HepG2 (cell line): ENCODE measurements at regions not wholly inside any gene's neighbourhood (a gene's known extent, or its start where the extent isn't known, plus 50 kb on each side); places are given as distances from the start of the nearest gene placed in this dataset.

ENCODE experiments used
- ATF1 ChIP-seq: IDR thresholded peaks from 2 replicates; pipeline ENCODE4 v1.6.1; 2016; ENCODE audit warnings: mild to moderate bottlenecking, control low read depth
- IRF1 ChIP-seq: sonication (generic); formaldehyde crosslinking; IDR thresholded peaks from 2 replicates; pipeline ENCODE4 v1.4.0; 2020; ENCODE audit warnings: low read depth, mild to moderate bottlenecking, missing genetic modification reagents
- KMT2B ChIP-seq: IDR thresholded peaks from 2 replicates; pipeline ENCODE4 v1.6.1; 2016; ENCODE audit warnings: missing genetic modification reagents, missing compliant biosample characterization
- NCOA2 ChIP-seq: sonication (generic); formaldehyde crosslinking; IDR thresholded peaks from 2 replicates; pipeline ENCODE4 v1.8.0; 2022; ENCODE audit warnings: inconsistent platforms
- NFE2 ChIP-seq: sonication (generic); formaldehyde crosslinking; IDR thresholded peaks from 2 replicates; pipeline ENCODE4 v1.4.0; 2020; ENCODE audit warnings: missing genetic modification reagents
- NFYB ChIP-seq: sonication (generic); formaldehyde crosslinking; IDR thresholded peaks from 2 replicates; pipeline ENCODE4 v1.4.0; 2020; ENCODE audit warnings: missing genetic modification reagents
- NRL ChIP-seq: sonication (generic); formaldehyde crosslinking; IDR thresholded peaks from 2 replicates; pipeline ENCODE4 v1.5.0; 2020; ENCODE audit warnings: missing genetic modification reagents, mild to moderate bottlenecking, moderate library complexity, borderline replicate concordance
- TOE1 ChIP-seq: sonication (generic); formaldehyde crosslinking; IDR thresholded peaks from 2 replicates; pipeline ENCODE4 v1.4.0; 2020; ENCODE audit warnings: mild to moderate bottlenecking, missing genetic modification reagents
- ZC3H13 ChIP-seq: sonication (generic); formaldehyde crosslinking; IDR thresholded peaks from 2 replicates; pipeline ENCODE4 v1.8.1; 2023; ENCODE audit warnings: mild to moderate bottlenecking, missing genetic modification reagents, moderate library complexity
- ZFP37 ChIP-seq: sonication (generic); formaldehyde crosslinking; IDR thresholded peaks from 2 replicates; pipeline ENCODE4 v1.4.0; 2020; ENCODE audit warnings: missing genetic modification reagents, borderline replicate concordance
- ZFYVE20 ChIP-seq: sonication (generic); formaldehyde crosslinking; IDR thresholded peaks from 2 replicates; pipeline ENCODE4 v1.8.0; 2023; ENCODE audit warnings: low read depth, mild to moderate bottlenecking, moderate library complexity, missing genetic modification reagents, borderline replicate concordance
- ZMYM2 ChIP-seq: sonication (generic); formaldehyde crosslinking; IDR thresholded peaks from 2 replicates; pipeline ENCODE4 v1.8.0; 2022; ENCODE audit warnings: mild to moderate bottlenecking, missing genetic modification reagents
- ZNF136 ChIP-seq: sonication (generic); formaldehyde crosslinking; IDR thresholded peaks from 2 replicates; pipeline ENCODE4 v1.8.1; 2022; ENCODE audit warnings: low read depth, mild to moderate bottlenecking, moderate library complexity, missing genetic modification reagents
- ZNF253 ChIP-seq: sonication (generic); formaldehyde crosslinking; IDR thresholded peaks from 2 replicates; pipeline ENCODE4 v1.8.0; 2022; ENCODE audit warnings: mild to moderate bottlenecking, missing genetic modification reagents, borderline replicate concordance
- ZNF530 ChIP-seq: sonication (generic); formaldehyde crosslinking; IDR thresholded peaks from 2 replicates; pipeline ENCODE4 v1.5.0; 2020; ENCODE audit warnings: low read depth, mild to moderate bottlenecking, missing genetic modification reagents
- ZNF556 ChIP-seq: sonication (generic); formaldehyde crosslinking; IDR thresholded peaks from 2 replicates; pipeline ENCODE4 v1.4.0; 2020; ENCODE audit warnings: mild to moderate bottlenecking, missing genetic modification reagents, borderline replicate concordance
- ZNF564 ChIP-seq: sonication (generic); formaldehyde crosslinking; IDR thresholded peaks from 2 replicates; pipeline ENCODE4 v1.8.1; 2023; ENCODE audit warnings: mild to moderate bottlenecking, missing genetic modification reagents
- ZNF800 ChIP-seq: sonication (generic); formaldehyde crosslinking; IDR thresholded peaks from 2 replicates; pipeline ENCODE4 v1.4.0; 2020; ENCODE audit warnings: missing genetic modification reagents
- ZNF850 ChIP-seq: sonication (generic); formaldehyde crosslinking; conservative IDR thresholded peaks from 2 replicates; pipeline ENCODE4 v1.9.0; 2021; ENCODE audit warnings: mild to moderate bottlenecking, missing genetic modification reagents
- ZNF878 ChIP-seq: sonication (generic); formaldehyde crosslinking; IDR thresholded peaks from 2 replicates; pipeline ENCODE4 v1.8.1; 2023; ENCODE audit warnings: mild to moderate bottlenecking, missing genetic modification reagents, moderate library complexity
- ZNF879 ChIP-seq: sonication (generic); formaldehyde crosslinking; IDR thresholded peaks from 2 replicates; pipeline ENCODE4 v1.8.1; 2023; ENCODE audit warnings: missing genetic modification reagents
- TF ChIP-seq, protein P1 (sequence below): sonication (generic); formaldehyde crosslinking; conservative IDR thresholded peaks from 2 replicates; pipeline ENCODE4 v1.4.0; 2020; ENCODE audit warnings: missing genetic modification reagents

GRCh38 chr3:187964760-187965159 lies 189.2 kb upstream of the LPP start (continued):
- TF ChIP-seq IRF1 (CRISPR knock-in tag) = no peak
- no peak for TF ChIP-seq NRL (CRISPR knock-in tag)
- TF ChIP-seq ZNF564 (CRISPR knock-in tag) = no peak
- no peak for TF ChIP-seq ZNF556 (CRISPR knock-in tag)
- TF ChIP-seq NCOA2 (CRISPR knock-in tag) = peak; percentile 63
- TF ChIP-seq ZC3H13 (CRISPR knock-in tag) = no peak
- TF ChIP-seq TOE1 = no peak
- TF ChIP-seq NFE2 = no peak
- no peak for TF ChIP-seq ZNF879 (CRISPR knock-in tag)
- no peak for TF ChIP-seq ZFYVE20 (CRISPR knock-in tag)
- no peak for TF ChIP-seq KMT2B (CRISPR knock-in tag)
- TF ChIP-seq ZNF530 (CRISPR knock-in tag) = no peak
- TF ChIP-seq ZNF136 (CRISPR knock-in tag) = no peak
- TF ChIP-seq ZMYM2 = no peak
- no peak for TF ChIP-seq ATF1 (CRISPR knock-in tag)
- no peak for TF ChIP-seq ZNF800 (CRISPR knock-in tag)
- no peak for TF ChIP-seq ZNF253 (CRISPR knock-in tag)
- no peak for TF ChIP-seq ZNF850 (CRISPR knock-in tag)
- TF ChIP-seq ZNF878 (CRISPR knock-in tag) = no peak
- TF ChIP-seq, protein P1, sequence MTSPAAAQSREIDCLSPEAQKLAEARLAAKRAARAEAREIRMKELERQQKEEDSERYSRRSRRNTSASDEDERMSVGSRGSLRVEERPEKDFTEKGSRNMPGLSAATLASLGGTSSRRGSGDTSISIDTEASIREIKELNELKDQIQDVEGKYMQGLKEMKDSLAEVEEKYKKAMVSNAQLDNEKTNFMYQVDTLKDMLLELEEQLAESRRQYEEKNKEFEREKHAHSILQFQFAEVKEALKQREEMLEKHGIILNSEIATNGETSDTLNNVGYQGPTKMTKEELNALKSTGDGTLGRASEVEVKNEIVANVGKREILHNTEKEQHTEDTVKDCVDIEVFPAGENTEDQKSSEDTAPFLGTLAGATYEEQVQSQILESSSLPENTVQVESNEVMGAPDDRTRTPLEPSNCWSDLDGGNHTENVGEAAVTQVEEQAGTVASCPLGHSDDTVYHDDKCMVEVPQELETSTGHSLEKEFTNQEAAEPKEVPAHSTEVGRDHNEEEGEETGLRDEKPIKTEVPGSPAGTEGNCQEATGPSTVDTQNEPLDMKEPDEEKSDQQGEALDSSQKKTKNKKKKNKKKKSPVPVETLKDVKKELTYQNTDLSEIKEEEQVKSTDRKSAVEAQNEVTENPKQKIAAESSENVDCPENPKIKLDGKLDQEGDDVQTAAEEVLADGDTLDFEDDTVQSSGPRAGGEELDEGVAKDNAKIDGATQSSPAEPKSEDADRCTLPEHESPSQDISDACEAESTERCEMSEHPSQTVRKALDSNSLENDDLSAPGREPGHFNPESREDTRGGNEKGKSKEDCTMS (CRISPR knock-in tag) = no peak
- no peak for TF ChIP-seq NFYB (CRISPR knock-in tag)
- TF ChIP-seq ZFP37 = no peak
